A549 (cell line): ENCODE measurements at regions not wholly inside any gene's neighbourhood (a gene's known extent, or its start where the extent isn't known, plus 50 kb on each side); places are given as distances from the start of the nearest gene placed in this dataset.

Experiments
- CHD2 ChIP-seq: fragments of 150-350 bp; IDR thresholded peaks from 2 replicates; pipeline ENCODE4 v1.6.1; 2014; ENCODE audit warnings: low read length; ENCODE audit not compliant: partially characterized antibody
- CTCF ChIP-seq: fragments of >200 bp; sonication (Bioruptor Twin); formaldehyde crosslinking; IDR thresholded peaks from 3 replicates; pipeline ENCODE4 v1.5.1; 2016
- EP300 ChIP-seq, 2 experiments: fragments of >200 bp; sonication (Bioruptor Twin); formaldehyde crosslinking; IDR thresholded peaks; 2 replicates in 1 of 2; 3 replicates in 1 of 2; pipeline ENCODE4 v1.6.1; 2016 to 2017
- JUN ChIP-seq, 2 experiments: fragments of >200 bp; sonication (Bioruptor Twin); formaldehyde crosslinking; IDR thresholded peaks; 2 replicates in 1 of 2; 3 replicates in 1 of 2; pipeline ENCODE4 v1.6.1; 2016 to 2017
- NPAS2 ChIP-seq: fragments of 250-450 bp; sonication (Bioruptor Pico); IDR thresholded peaks from 2 replicates; pipeline ENCODE4 v1.8.0; 2022; ENCODE audit warnings: mild to moderate bottlenecking, moderate library complexity, borderline replicate concordance
- NR3C1 ChIP-seq: fragments of >200 bp; sonication (Bioruptor Twin); formaldehyde crosslinking; IDR thresholded peaks from 3 replicates; pipeline ENCODE4 v1.6.1; 2017
- POLR2A ChIP-seq: IDR thresholded peaks from 2 replicates; pipeline ENCODE4 v1.6.1; 2012; ENCODE audit warnings: mild to moderate bottlenecking, low read length
- RCOR1 ChIP-seq: fragments of 150-350 bp; IDR thresholded peaks from 2 replicates; pipeline ENCODE4 v1.6.1; 2014; ENCODE audit warnings: antibody characterized with exemption, low read length, low read depth
- RFX5 ChIP-seq: fragments of 450-650 bp; IDR thresholded peaks from 2 replicates; pipeline ENCODE4 v1.7.1; 2014; ENCODE audit warnings: antibody characterized with exemption, mild to moderate bottlenecking, moderate library complexity
- RNF2 ChIP-seq: fragments of 200-600 bp; sonication (generic); IDR thresholded peaks from 2 replicates; pipeline ENCODE4 v1.6.1; 2016; ENCODE audit warnings: low read depth, mild to moderate bottlenecking, antibody characterized with exemption, moderate library complexity, borderline replicate concordance
- SMC3 ChIP-seq: fragments of >200 bp; sonication (Bioruptor Twin); formaldehyde crosslinking; IDR thresholded peaks from 3 replicates; pipeline ENCODE4 v1.6.1; 2018; ENCODE audit warnings: inconsistent platforms

- TF ChIP-seq CTCF (no peak), EP300 (IDR thresholded peaks at IDR 0.05) (no peak), SMC3 (no peak), RCOR1 (no peak), RFX5 (no peak), NPAS2 (CRISPR knock-in tag) (no peak), POLR2A (no peak), RNF2 (no peak), JUN (IDR thresholded peaks at IDR 0.05) (no peak), CHD2 (no peak), NR3C1 (no peak)
These were observed 618.5 kb upstream of the ANKRD30A start for GRCh38 chr10:36506697-36507496.
